H9 (cell line): ENCODE measurements at regions not wholly inside any gene's neighbourhood (a gene's known extent, or its start where the extent isn't known, plus 50 kb on each side); places are given as distances from the start of the nearest gene placed in this dataset.

Experiments used
- DNase-seq: peaks from one replicate; pipeline ENCODE4 v3.0.0-alpha.2; 2017
- H2AFZ ChIP-seq: one replicate; pipeline ENCODE4 v1.6.1; 2013; ENCODE audit warnings: mild to moderate bottlenecking, low read length, control low read depth, moderate library complexity
- H2AK5ac ChIP-seq: 2 replicates; pipeline ENCODE4 v1.6.1; 2013; ENCODE audit warnings: low read length, control low read depth, mixed read lengths; ENCODE audit not compliant: insufficient read length
- H2BK120ac ChIP-seq: one replicate; pipeline ENCODE4 v1.6.1; 2013; ENCODE audit warnings: low read depth, mild to moderate bottlenecking, low read length, control low read depth, inconsistent platforms; ENCODE audit not compliant: poor library complexity, severe bottlenecking
- H2BK12ac ChIP-seq: 2 replicates; pipeline ENCODE4 v1.6.1; 2013; ENCODE audit warnings: low read length, control low read depth, mixed read lengths, low read depth; ENCODE audit not compliant: insufficient read length
- H2BK15ac ChIP-seq: 2 replicates; pipeline ENCODE4 v1.6.1; 2013; ENCODE audit warnings: low read depth, low read length, control low read depth
- H2BK20ac ChIP-seq: one replicate; pipeline ENCODE4 v1.6.1; 2013; ENCODE audit warnings: low read depth, mild to moderate bottlenecking, low read length, control low read depth, inconsistent platforms; ENCODE audit not compliant: poor library complexity, severe bottlenecking
- H2BK5ac ChIP-seq: 2 replicates; pipeline ENCODE4 v1.6.1; 2013; ENCODE audit warnings: low read length, control low read depth, mixed read lengths; ENCODE audit not compliant: insufficient read length
- H3K14ac ChIP-seq: 2 replicates; pipeline ENCODE4 v1.6.1; 2013; ENCODE audit warnings: low read length, control low read depth; ENCODE audit not compliant: insufficient read depth
- H3K18ac ChIP-seq: 2 replicates; pipeline ENCODE4 v1.6.1; 2013; ENCODE audit warnings: low read depth, mild to moderate bottlenecking, mixed read lengths, low read length, control low read depth; ENCODE audit not compliant: insufficient read length
- H3K23ac ChIP-seq: 2 replicates; pipeline ENCODE4 v1.6.1; 2013; ENCODE audit warnings: low read length, control low read depth, mixed read lengths, low read depth; ENCODE audit not compliant: insufficient read length
- H3K23me2 ChIP-seq: 2 replicates; pipeline ENCODE4 v1.6.1; 2013; ENCODE audit warnings: low read depth, mild to moderate bottlenecking, mixed read lengths, low read length, control low read depth; ENCODE audit not compliant: insufficient read length, poor library complexity, severe bottlenecking
- H3K27ac ChIP-seq: 2 replicates; pipeline ENCODE4 v1.5.1; 2013; ENCODE audit warnings: low read length, control low read depth, mixed read lengths, low read depth; ENCODE audit not compliant: insufficient read length
- H3K27me3 ChIP-seq: 2 replicates; pipeline ENCODE4 v1.6.1; 2013; ENCODE audit warnings: low read length, control low read depth, inconsistent platforms; ENCODE audit not compliant: insufficient read depth
- H3K4ac ChIP-seq: 2 replicates; pipeline ENCODE4 v1.6.1; 2013; ENCODE audit warnings: low read depth, mild to moderate bottlenecking, control low read depth, inconsistent platforms, low read length, moderate library complexity
- H3K4me1 ChIP-seq: 2 replicates; pipeline ENCODE4 v1.6.1; 2013; ENCODE audit warnings: low read length, control low read depth, inconsistent platforms; ENCODE audit not compliant: insufficient read depth
- H3K4me2 ChIP-seq: 2 replicates; pipeline ENCODE4 v1.6.1; 2013; ENCODE audit warnings: low read length, control low read depth, mixed read lengths; ENCODE audit not compliant: insufficient read length, insufficient read depth
- H3K56ac ChIP-seq: 2 replicates; pipeline ENCODE4 v1.6.1; 2013; ENCODE audit warnings: low read depth, mild to moderate bottlenecking, mixed read lengths, low read length, control low read depth; ENCODE audit not compliant: insufficient read length
- H3K79me1 ChIP-seq: 2 replicates; pipeline ENCODE4 v1.6.1; 2013; ENCODE audit warnings: low read depth, mild to moderate bottlenecking, moderate library complexity, low read length, control low read depth, inconsistent platforms; ENCODE audit not compliant: insufficient read depth, poor library complexity, severe bottlenecking
- H3K79me2 ChIP-seq: 2 replicates; pipeline ENCODE4 v1.6.1; 2013; ENCODE audit warnings: low read length, control low read depth, inconsistent platforms; ENCODE audit not compliant: insufficient read depth
- H3K9ac ChIP-seq: 2 replicates; pipeline ENCODE4 v1.6.1; 2013; ENCODE audit warnings: low read length, control low read depth, mixed read lengths; ENCODE audit not compliant: insufficient read length; ENCODE audit errors: extremely low read depth
- H3K9me3 ChIP-seq: one replicate; pipeline ENCODE4 v1.6.1; 2013; ENCODE audit warnings: low read depth, low read length, inconsistent platforms; ENCODE audit not compliant: control insufficient read depth
- H3T11ph ChIP-seq: one replicate; pipeline ENCODE4 v1.6.1; 2013; ENCODE audit warnings: mild to moderate bottlenecking, low read length, control low read depth, inconsistent platforms
- H4K20me1 ChIP-seq: one replicate; pipeline ENCODE4 v1.6.1; 2013; ENCODE audit not compliant: control insufficient read depth, insufficient read length, insufficient read depth
- H4K5ac ChIP-seq: 2 replicates; pipeline ENCODE4 v1.6.1; 2013; ENCODE audit warnings: low read depth, mild to moderate bottlenecking, mixed read lengths, low read length, control low read depth; ENCODE audit not compliant: insufficient read length
- H4K8ac ChIP-seq: replicated peaks from 2 replicates; pipeline ENCODE4 v1.6.1; 2013; ENCODE audit warnings: low read length, control low read depth, mixed read lengths, low read depth; ENCODE audit not compliant: insufficient read length
- H4K91ac ChIP-seq: 2 replicates; pipeline ENCODE4 v1.6.1; 2013; ENCODE audit warnings: low read depth, mild to moderate bottlenecking, moderate library complexity, mixed read lengths, low read length, control low read depth; ENCODE audit not compliant: insufficient read length
- H3K27ac Mint-ChIP-seq, 3 experiments: 2 replicates in 2 of 3; 3 replicates in 1 of 3; pipeline ENCODE4 v1.8.0; 2020 to 2021; ENCODE audit warnings: mixed read lengths in 3 of 3, mild to moderate bottlenecking in 1 of 3, moderate library complexity in 1 of 3
- H3K27me3 Mint-ChIP-seq: 2 replicates; pipeline ENCODE4 v1.8.0; 2021; ENCODE audit warnings: low read depth, mild to moderate bottlenecking, moderate library complexity, mixed read lengths
- H3K36me3 Mint-ChIP-seq, 3 experiments: 2 replicates in 2 of 3; 3 replicates in 1 of 3; pipeline ENCODE4 v1.8.0; 2020 to 2021; ENCODE audit warnings: low read depth in 3 of 3, mixed read lengths in 3 of 3; ENCODE audit not compliant: insufficient read depth in 1 of 3
- H3K4me1 Mint-ChIP-seq, 2 experiments: 2 replicates each; pipeline ENCODE4 v1.8.0; 2020; ENCODE audit warnings: mixed read lengths in 2 of 2
- H3K4me3 Mint-ChIP-seq, 2 experiments: 2 replicates in 1 of 2; 3 replicates in 1 of 2; pipeline ENCODE4 v1.8.0; 2020 to 2021; ENCODE audit warnings: mild to moderate bottlenecking in 2 of 2, mixed read lengths in 2 of 2, moderate library complexity in 1 of 2
- H3K9me3 Mint-ChIP-seq, 2 experiments: 2 replicates in 1 of 2; 3 replicates in 1 of 2; pipeline ENCODE4 v1.8.0; 2020; ENCODE audit warnings: mild to moderate bottlenecking in 2 of 2, mixed read lengths in 2 of 2, moderate library complexity in 1 of 2
- WGBS: extraction: QIAGEN DNeasy Blood & Tissue Kit; methylation state at CpG from one replicate; pipeline ENCODE4 v1.1.7; 2013; ENCODE audit warnings: missing lambda C conversion rate, low lambda C conversion rate, mixed read lengths; ENCODE audit not compliant: insufficient read length; ENCODE audit errors: extremely low coverage; 5-methylcytosine and 5-hydroxymethylcytosine counted together
- TF ChIP-seq, protein P1 (sequence below): fragments of 200-600 bp; sonication (generic); conservative IDR thresholded peaks from 3 replicates; pipeline ENCODE4 v1.8.0; 2021; ENCODE audit warnings: antibody characterized with exemption, mild to moderate bottlenecking

DNA sequence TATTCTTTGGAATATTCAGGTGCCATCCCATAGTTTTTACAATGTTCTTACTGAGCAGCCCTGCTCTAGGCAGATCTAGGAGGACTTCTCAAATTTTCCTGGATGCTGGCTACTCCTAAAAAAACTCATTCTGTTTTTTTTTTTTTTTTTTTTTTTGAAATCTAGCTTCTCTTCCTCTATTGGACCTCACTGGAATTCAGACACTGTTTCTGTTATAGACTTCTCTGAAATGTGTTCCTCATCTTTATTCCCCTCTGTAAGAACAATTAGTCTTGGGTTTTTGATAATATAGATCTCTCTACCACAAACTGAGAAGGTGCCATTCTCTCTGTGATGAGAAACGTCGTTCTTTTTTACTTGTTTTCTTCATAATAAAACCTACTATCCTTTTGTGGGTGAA is 115.3 kb upstream of the CCND2 start:
- Histone ChIP-seq H2BK15ac (no peak overlapping the region), H3K4me1 (peaks cover 13% of the 10 kb centered on the region; the same call in 1 of the 2 replicates), H2AFZ (no peak overlapping the region), H3K79me1 (no peaks in the 10 kb centered on the region), H2AK5ac (no peak overlapping the region), H3K27ac (no peak overlapping the region), H2BK12ac (no peak overlapping the region), H3K9me3 (no peaks in the 10 kb centered on the region), H4K8ac (no peak overlapping the region), H3K23ac (no peak overlapping the region), H3K4me2 (no peak overlapping the region), H3K14ac (no peak overlapping the region), H3K4ac (no peak overlapping the region), H3K56ac (no peak overlapping the region), H3K79me2 (no peaks in the 10 kb centered on the region), H4K20me1 (no peaks in the 10 kb centered on the region), H2BK20ac (no peak overlapping the region), H3K23me2 (no peaks in the 10 kb centered on the region), H4K5ac (no peak overlapping the region), H3K18ac (no peak overlapping the region), H3T11ph (no peak overlapping the region), H2BK120ac (no peak overlapping the region), H3K27me3 (no peaks in the 10 kb centered on the region), H3K9ac (no peak overlapping the region), H4K91ac (no peak overlapping the region), H2BK5ac (no peak overlapping the region)
- H3K4me3 Mint-ChIP-seq: no peak overlapping the region
- peaks cover 0 to 8% (median 1%) of the 10 kb centered on the region in 3 experiments; a peak in 4 of 7 replicates for H3K36me3 Mint-ChIP-seq
- H3K27ac Mint-ChIP-seq: no peak overlapping the region
- DNase-seq: no peak
- TF ChIP-seq, protein P1, sequence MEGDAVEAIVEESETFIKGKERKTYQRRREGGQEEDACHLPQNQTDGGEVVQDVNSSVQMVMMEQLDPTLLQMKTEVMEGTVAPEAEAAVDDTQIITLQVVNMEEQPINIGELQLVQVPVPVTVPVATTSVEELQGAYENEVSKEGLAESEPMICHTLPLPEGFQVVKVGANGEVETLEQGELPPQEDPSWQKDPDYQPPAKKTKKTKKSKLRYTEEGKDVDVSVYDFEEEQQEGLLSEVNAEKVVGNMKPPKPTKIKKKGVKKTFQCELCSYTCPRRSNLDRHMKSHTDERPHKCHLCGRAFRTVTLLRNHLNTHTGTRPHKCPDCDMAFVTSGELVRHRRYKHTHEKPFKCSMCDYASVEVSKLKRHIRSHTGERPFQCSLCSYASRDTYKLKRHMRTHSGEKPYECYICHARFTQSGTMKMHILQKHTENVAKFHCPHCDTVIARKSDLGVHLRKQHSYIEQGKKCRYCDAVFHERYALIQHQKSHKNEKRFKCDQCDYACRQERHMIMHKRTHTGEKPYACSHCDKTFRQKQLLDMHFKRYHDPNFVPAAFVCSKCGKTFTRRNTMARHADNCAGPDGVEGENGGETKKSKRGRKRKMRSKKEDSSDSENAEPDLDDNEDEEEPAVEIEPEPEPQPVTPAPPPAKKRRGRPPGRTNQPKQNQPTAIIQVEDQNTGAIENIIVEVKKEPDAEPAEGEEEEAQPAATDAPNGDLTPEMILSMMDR: no peak
- peaks cover 3% of the 10 kb centered on the region; the same call in 1 of the 2 replicates for H3K27me3 Mint-ChIP-seq
- peaks cover 17% of the 10 kb centered on the region in 2 experiments for H3K4me1 Mint-ChIP-seq
- WGBS: no CpG with 5 or more reads among the region's 2 CpGs
- H3K9me3 Mint-ChIP-seq: peaks cover 7 to 11% of the 10 kb centered on the region in 2 experiments
